Activated naive CD8-positive, alpha-beta T cell treated with anti-CD3 and anti-CD28 coated beads, Interleukin-2, amount 50 U/mL, for 24 hours (primary cell): ENCODE measurements at regions not wholly inside any gene's neighbourhood (a gene's known extent, or its start where the extent isn't known, plus 50 kb on each side); places are given as distances from the start of the nearest gene placed in this dataset.
"Not testable (repeated sequence)": the region's sequence is repeated elsewhere in the genome, so short reads cannot be mapped to it uniquely, and the experiment has no call there.

ENCODE experiments used
- ATAC-seq: fragments of 150-1000 bp; cut with Tn5 transposase; one replicate; pipeline ENCODE4 v1.10.0; 2021
- DNase-seq: peaks from one replicate; pipeline ENCODE4 v3.0.0; 2021
- H3K27ac Mint-ChIP-seq: one replicate; pipeline ENCODE4 v1.8.0; 2021; ENCODE audit warnings: mild to moderate bottlenecking, mixed read lengths
- H3K27me3 Mint-ChIP-seq: one replicate; pipeline ENCODE4 v1.8.0; 2021; ENCODE audit warnings: mixed read lengths
- H3K36me3 Mint-ChIP-seq: one replicate; pipeline ENCODE4 v1.8.0; 2021; ENCODE audit warnings: low read depth, mixed read lengths
- H3K4me1 Mint-ChIP-seq: one replicate; pipeline ENCODE4 v1.8.0; 2021; ENCODE audit warnings: mixed read lengths
- H3K4me3 Mint-ChIP-seq: one replicate; pipeline ENCODE4 v1.8.0; 2021; ENCODE audit warnings: mild to moderate bottlenecking, moderate library complexity, mixed read lengths
- H3K9me3 Mint-ChIP-seq: one replicate; pipeline ENCODE4 v1.8.0; 2021; ENCODE audit warnings: mixed read lengths

DNA sequence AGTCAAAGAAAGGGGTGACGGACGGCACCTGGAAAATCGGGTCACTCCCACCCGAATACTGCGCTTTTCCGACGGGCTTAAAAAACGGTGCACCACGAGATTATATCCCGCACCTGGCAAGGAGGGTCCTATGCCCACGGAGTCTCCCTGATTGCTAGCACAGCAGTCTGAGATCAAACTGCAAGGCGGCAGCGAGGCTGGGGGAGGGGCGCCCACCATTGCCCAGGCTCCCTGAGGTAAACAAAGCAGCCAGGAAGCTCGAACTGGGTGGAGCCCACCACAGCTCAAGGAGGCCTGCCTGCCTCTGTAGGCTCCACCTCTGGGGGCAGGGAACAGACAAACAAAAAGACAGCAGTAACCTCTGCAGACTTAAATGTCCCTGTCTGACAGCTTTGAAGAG, 335.7 kb downstream of the SEC16B start:
- not testable (repeated sequence) for H3K4me1 Mint-ChIP-seq, H3K4me3 Mint-ChIP-seq, H3K9me3 Mint-ChIP-seq, ATAC-seq, H3K36me3 Mint-ChIP-seq, DNase-seq, H3K27me3 Mint-ChIP-seq, H3K27ac Mint-ChIP-seq

DNA sequence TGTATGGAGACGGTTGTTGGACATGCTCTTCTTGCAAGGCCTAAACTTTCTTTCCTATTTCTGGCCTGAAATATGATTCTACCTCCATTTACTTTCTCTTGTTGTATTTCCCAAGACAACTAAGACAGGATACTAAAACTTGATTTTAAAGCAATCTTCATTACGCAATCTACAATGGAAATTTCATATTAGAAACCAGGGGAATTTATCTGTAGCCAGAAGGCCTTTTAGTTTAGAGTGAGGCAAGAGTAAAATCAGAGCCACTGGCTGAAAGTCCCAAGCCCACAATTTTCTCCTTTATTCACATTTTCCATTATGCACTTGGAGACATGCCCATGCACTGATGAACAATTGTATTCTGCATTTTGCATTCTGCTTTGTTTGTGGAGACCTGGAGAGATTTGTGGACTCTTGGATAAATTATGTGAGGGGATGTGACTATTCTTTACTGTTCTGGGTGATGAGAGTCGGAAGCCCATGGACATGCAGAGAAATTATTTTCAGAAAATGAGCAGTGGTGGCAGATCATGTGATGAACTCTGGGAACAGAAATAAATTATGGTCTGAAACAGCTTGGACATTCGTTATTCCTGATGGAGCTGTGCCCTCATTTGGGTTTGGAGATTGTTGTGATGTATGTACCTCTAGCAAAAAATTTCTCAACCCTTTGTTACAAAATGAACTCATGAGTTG, 336.8 kb downstream of the SEC16B start:
- no peak for DNase-seq
- no peaks in the 10 kb centered on the region for H3K36me3 Mint-ChIP-seq
- H3K4me3 Mint-ChIP-seq: no peak overlapping the region
- no peak overlapping the region for H3K27ac Mint-ChIP-seq
- no peaks in the 10 kb centered on the region for H3K4me1 Mint-ChIP-seq
- ATAC-seq: no peak
- no peaks in the 10 kb centered on the region for H3K9me3 Mint-ChIP-seq
- no peaks in the 10 kb centered on the region for H3K27me3 Mint-ChIP-seq

- Mint-ChIP-seq H3K27me3 (no peaks in the 10 kb centered on the region), H3K36me3 (no peaks in the 10 kb centered on the region), H3K27ac (no peak overlapping the region)
Observed at GRCh38 chr1:177631770-177632169, 338.1 kb downstream of the SEC16B start.

GRCh38 chr1:177629526-177629925, 340.3 kb downstream of the SEC16B start:
- DNase-seq: no peak
- Mint-ChIP-seq H3K9me3 (peaks cover 13% of the 10 kb centered on the region), H3K4me3 (no peak overlapping the region), H3K27me3 (no peaks in the 10 kb centered on the region), H3K36me3 (no peaks in the 10 kb centered on the region), H3K27ac (no peak overlapping the region), H3K4me1 (no peaks in the 10 kb centered on the region)
- no peak for ATAC-seq

More at GRCh38 chr1:177631770-177632169, 338.1 kb downstream of the SEC16B start:
- DNase-seq (no peak), ATAC-seq (no peak)
- Mint-ChIP-seq H3K9me3 (no peaks in the 10 kb centered on the region), H3K4me1 (no peaks in the 10 kb centered on the region), H3K4me3 (no peak overlapping the region)

DNA sequence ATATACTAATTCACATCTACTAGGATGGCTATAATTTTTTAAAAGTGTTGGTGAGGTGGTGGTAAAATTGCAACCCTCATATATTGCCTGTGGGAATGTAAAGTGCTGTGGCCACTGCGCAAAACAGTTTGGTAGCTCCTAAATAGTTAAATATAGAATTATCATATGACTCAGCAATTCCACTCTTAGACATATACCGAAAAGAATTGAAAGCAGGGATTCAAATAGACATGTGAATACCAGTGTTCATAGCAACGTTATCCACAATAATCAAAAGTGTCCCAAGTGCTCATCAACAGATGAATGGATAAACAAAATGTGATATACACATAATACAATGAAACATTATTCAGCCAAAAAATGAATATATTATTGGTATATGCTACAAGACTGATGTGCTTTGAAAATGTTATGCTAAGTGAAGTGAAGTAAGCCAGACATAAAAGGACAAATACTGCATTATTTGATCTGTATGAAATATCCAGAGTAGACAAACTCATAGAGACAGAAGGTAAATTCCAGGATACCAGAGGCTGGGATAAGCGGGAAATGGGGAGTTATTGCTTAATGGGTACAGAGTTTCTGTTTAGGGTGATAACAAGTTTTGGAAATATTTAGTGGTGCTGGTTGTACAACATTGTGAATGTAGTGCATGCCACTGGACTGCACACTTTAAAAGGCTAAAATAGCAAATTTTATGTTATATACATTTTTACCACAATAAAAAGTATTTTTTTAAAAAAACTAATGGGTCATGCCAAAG, 342.5 kb downstream of the SEC16B start:
- Mint-ChIP-seq H3K27ac (no peak overlapping the region), H3K36me3 (no peaks in the 10 kb centered on the region), H3K4me1 (no peaks in the 10 kb centered on the region), H3K4me3 (no peak overlapping the region), H3K27me3 (peaks cover 3% of the 10 kb centered on the region), H3K9me3 (peaks cover 18% of the 10 kb centered on the region)
- DNase-seq: no peak
- no peak for ATAC-seq

DNA sequence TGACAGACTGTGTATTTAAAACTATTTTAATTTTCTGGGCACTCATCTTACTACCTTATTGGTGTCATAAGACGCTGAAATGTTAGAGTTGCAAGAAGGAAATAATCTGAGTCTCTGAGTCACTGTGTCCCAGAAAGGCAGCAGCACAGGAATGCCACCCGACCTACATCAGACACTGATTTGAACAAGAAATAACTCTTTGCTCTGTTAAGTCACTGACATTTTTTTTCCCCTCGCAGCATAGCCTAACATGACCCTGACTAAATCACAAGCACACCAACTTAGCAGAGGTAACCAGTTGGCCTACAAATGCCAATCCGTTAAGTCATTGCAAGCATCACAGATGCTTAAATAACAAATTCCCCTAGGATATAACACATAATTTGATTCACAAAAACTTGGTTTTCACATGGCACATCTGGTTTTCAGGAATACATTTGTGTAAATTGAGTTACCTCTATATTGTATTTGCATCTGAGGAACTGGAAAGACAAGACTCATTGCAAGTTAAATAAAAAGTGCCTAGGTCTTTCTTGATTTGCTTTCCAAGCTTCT, 349.1 kb downstream of the SEC16B start:
- peaks cover 3% of the 10 kb centered on the region for H3K27me3 Mint-ChIP-seq
- H3K4me1 Mint-ChIP-seq: no peaks in the 10 kb centered on the region
- ATAC-seq (no peak), DNase-seq (no peak)
- no peak overlapping the region for H3K27ac Mint-ChIP-seq
- H3K9me3 Mint-ChIP-seq: peaks cover 12% of the 10 kb centered on the region
- no peaks in the 10 kb centered on the region for H3K36me3 Mint-ChIP-seq
- no peak overlapping the region for H3K4me3 Mint-ChIP-seq

DNA sequence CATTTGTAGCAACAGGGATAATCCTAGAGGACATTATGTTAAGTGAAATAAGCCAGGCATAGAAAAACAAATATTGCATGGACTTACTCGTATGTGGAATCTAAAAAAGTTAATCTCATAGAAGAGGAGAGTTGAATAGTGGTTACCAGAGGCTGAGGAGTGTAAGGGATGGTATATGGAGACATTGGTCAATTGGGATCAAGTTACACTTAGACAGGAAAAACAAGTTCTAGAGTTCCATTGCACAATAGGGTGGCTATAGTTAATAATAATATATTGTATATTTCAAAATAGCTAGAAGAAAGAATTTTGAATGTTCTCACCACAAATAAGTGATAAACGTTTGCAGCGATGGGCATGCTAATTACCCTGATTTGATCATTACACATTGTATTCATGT, 354.6 kb downstream of the SEC16B start:
- Mint-ChIP-seq H3K36me3 (no peaks in the 10 kb centered on the region), H3K27me3 (no peaks in the 10 kb centered on the region), H3K27ac (no peak overlapping the region), H3K4me1 (no peaks in the 10 kb centered on the region), H3K9me3 (peaks cover 6% of the 10 kb centered on the region), H3K4me3 (no peak overlapping the region)
- DNase-seq (no peak), ATAC-seq (no peak)

DNA sequence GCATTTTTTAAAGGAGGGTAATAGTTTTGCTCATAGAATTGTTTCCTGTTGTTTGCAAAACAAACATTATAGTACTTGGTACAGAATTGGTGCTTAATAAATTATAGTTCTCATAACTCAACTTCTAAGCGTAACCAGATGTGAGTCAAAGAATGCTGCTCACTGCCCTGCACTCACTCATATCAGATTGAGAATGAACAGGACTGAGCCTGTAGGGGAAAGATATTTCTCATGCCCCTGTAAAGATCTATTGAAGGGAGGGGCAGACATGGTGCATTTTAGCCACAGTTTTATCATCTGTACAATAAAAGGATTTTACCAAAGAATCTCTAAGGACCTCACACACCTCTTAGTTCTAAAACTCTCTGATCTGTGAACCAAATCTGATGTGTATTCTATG, 358.5 kb downstream of the SEC16B start:
- Mint-ChIP-seq H3K27ac (no peak overlapping the region), H3K36me3 (peaks cover 1% of the 10 kb centered on the region), H3K9me3 (peaks cover 6% of the 10 kb centered on the region), H3K27me3 (no peaks in the 10 kb centered on the region), H3K4me3 (no peak overlapping the region), H3K4me1 (no peaks in the 10 kb centered on the region)
- ATAC-seq (no peak), DNase-seq (no peak)

DNA sequence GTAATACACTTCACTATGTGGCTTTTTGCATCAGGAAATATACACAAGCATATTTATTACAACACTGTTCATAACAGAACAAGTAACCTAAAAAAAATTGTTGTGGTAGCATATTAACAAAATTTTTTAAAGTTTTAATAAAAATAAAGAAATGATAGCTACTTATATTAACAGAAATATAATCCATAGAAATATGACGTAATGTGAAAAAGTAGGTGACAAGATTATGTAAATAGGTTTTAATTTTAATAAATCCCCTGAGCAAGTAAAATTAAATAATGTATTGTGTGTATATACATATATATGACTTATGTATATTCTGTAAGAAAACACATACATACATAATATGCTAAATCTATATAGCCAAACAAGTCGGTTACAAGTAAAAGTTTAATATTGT, 359.9 kb downstream of the SEC16B start:
- ATAC-seq (no peak), DNase-seq (no peak)
- Mint-ChIP-seq H3K27ac (no peak overlapping the region), H3K36me3 (peaks cover 1% of the 10 kb centered on the region), H3K4me1 (no peaks in the 10 kb centered on the region), H3K9me3 (peaks cover 10% of the 10 kb centered on the region), H3K27me3 (no peaks in the 10 kb centered on the region), H3K4me3 (no peak overlapping the region)

- Mint-ChIP-seq H3K4me1 (no peaks in the 10 kb centered on the region), H3K36me3 (no peaks in the 10 kb centered on the region), H3K4me3 (no peak overlapping the region), H3K27me3 (no peaks in the 10 kb centered on the region), H3K27ac (no peak overlapping the region), H3K9me3 (peaks cover 21% of the 10 kb centered on the region)
- ATAC-seq (no peak), DNase-seq (no peak)
Observed at GRCh38 chr1:177600936-177601335, 368.9 kb downstream of the SEC16B start.

DNA sequence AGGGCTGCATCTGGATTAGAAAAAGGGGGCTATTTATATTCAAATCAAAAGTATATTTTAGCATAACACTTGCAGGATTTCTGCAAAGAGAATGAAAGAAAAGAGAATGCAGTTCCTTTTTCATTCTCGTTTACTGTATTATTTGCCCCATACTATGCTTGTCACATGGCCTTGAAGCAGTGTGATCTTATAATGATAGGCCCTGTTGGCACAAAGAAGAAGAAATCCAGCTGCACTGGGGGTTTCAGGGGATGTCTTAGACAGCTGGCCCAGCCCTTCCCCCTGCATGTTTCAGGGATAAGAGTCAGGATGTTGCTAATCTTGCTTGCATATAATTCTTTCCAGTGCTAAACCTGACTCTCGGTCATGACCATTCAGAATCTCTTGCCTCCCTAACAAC, 369.5 kb downstream of the SEC16B start:
- H3K36me3 Mint-ChIP-seq: no peaks in the 10 kb centered on the region
- H3K27me3 Mint-ChIP-seq: no peaks in the 10 kb centered on the region
- H3K4me1 Mint-ChIP-seq: no peaks in the 10 kb centered on the region

GRCh38 chr1:177597393-177597792, 372.5 kb downstream of the SEC16B start:
- no peaks in the 10 kb centered on the region for H3K36me3 Mint-ChIP-seq
- H3K4me1 Mint-ChIP-seq: no peaks in the 10 kb centered on the region
- ATAC-seq (no peak), DNase-seq (no peak)
- H3K27me3 Mint-ChIP-seq: no peaks in the 10 kb centered on the region
- H3K9me3 Mint-ChIP-seq: peaks cover 11% of the 10 kb centered on the region
- no peak overlapping the region for H3K27ac Mint-ChIP-seq
- no peak overlapping the region for H3K4me3 Mint-ChIP-seq

More for the DNA sequence above, 369.5 kb downstream of the SEC16B start:
- ATAC-seq (no peak), DNase-seq (no peak)
- Mint-ChIP-seq H3K4me3 (no peak overlapping the region), H3K27ac (no peak overlapping the region), H3K9me3 (peaks cover 20% of the 10 kb centered on the region)

GRCh38 chr1:177596485-177596884, 373.4 kb downstream of the SEC16B start:
- ATAC-seq: no peak
- Mint-ChIP-seq H3K27ac (no peak overlapping the region), H3K4me1 (no peaks in the 10 kb centered on the region), H3K9me3 (peaks cover 7% of the 10 kb centered on the region), H3K36me3 (no peaks in the 10 kb centered on the region), H3K4me3 (no peak overlapping the region), H3K27me3 (no peaks in the 10 kb centered on the region)
- no peak for DNase-seq

DNA sequence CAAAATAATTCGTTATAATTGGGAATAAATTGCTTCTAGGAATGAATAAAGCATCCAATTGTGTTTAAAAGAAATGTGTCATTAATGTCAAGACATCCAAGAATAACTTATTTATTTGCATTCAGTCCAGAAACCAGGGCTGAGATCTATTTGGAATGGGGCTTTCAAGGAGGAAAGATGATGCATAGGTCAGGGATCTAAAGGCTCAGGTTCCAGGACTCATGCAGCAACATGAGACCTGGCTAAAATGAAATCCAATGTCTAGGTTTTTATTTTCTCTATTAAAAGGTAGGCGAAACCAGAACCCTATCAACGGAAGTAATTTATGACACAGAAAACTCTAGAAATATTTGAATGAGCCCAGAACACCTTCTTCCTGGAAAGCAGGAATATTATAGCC, 376.8 kb downstream of the SEC16B start:
- Mint-ChIP-seq H3K27me3 (no peaks in the 10 kb centered on the region), H3K9me3 (peaks cover 3% of the 10 kb centered on the region), H3K4me1 (no peaks in the 10 kb centered on the region), H3K4me3 (no peak overlapping the region), H3K36me3 (no peaks in the 10 kb centered on the region), H3K27ac (no peak overlapping the region)
- DNase-seq: no peak
- ATAC-seq: no peak

DNA sequence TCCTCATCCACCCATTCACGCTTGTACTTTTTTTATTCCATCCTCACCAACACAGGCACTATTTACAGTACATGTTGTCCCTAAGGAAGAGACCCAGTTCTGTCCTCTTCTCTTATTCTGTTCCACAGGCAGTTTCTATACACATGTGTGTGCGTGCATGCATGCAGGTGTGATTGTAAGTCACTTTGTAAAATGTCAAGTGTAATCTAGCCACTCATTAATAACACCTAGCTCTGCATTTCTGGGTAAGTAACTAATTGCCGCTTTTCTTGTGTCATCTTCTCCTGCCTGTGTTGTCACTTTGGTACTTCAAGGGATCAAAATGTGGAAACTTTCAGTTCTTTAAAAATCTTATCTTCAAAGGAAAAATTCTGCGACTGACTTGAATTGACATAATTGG, 377.2 kb downstream of the SEC16B start:
- Mint-ChIP-seq H3K27ac (no peak overlapping the region), H3K36me3 (no peaks in the 10 kb centered on the region), H3K9me3 (peaks cover 5% of the 10 kb centered on the region), H3K27me3 (no peaks in the 10 kb centered on the region), H3K4me3 (no peak overlapping the region), H3K4me1 (no peaks in the 10 kb centered on the region)
- no peak for ATAC-seq
- DNase-seq: no peak
